ENCODE measurements at regions not wholly inside any gene's neighbourhood (a gene's known extent, or its start where the extent isn't known, plus 50 kb on each side); places are given as distances from the start of the nearest gene placed in this dataset.

DNA sequence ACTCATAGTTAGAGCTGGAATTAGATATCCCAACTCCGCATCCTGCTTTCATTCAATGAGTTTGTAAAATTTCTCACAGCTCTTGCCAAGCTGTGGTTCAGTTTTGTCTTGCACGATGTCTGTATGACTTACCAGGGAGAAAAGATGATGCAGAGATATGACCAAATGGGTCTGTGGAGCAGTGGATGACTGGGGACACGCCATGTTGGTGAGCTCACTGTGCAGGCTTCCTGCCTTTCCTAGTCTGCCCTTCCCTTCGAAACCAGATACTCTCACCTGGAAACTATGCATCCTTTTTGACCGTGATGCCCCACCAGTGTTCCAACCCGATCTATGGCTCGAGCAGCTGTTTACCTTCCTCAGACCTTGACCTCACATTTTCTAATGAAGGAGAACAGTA lies 262.7 kb upstream of the BMP2 start:
- FAIRE-seq (no peak), DNase-seq (ENCODE audit: extremely low spot score, insufficient read length, low read depth) (no peak)

DNA sequence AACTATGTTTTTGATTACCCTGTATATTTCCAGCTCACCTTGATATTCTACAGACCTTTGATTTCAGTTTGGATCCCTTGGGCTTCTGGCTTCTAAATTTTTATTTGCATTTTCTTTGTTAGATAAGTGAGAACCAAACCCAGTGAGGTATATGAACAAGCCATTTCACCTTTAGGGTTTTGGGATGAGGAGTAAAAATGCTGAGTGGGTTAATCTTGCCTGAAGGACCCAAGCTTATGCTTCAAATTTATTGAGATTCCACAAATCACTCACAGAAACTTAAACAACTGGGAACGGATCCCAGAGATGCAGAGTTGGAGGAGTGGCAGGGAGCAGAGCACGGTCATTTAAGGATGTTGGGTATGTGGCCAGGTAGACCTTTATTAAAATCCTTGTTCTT lies 263.3 kb upstream of the BMP2 start:
- FAIRE-seq, result no peak
- DNase-seq (ENCODE audit: extremely low spot score, insufficient read length, low read depth), result no peak

DNA sequence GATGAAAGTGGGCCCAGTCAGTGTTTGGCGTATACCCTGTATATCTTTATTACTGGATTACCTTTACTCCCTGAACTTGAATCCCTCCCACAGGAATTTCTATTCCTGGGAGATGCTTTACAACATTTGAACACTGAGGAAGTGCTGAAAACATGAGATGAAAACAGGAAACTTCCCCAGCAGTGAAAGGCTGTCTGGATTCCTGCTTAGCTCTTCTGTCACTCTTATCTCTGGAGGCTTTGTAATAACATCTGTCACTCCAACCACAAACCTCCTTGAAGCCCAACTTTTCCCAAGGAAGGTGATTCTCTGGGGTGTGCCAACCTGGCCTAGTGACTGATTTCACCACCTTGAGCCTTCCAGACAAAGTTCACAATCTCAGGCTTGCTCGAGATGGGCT lies 264.5 kb upstream of the BMP2 start:
- no peak for DNase-seq (ENCODE audit: extremely low spot score, insufficient read length, low read depth)
- no peak for FAIRE-seq

DNA sequence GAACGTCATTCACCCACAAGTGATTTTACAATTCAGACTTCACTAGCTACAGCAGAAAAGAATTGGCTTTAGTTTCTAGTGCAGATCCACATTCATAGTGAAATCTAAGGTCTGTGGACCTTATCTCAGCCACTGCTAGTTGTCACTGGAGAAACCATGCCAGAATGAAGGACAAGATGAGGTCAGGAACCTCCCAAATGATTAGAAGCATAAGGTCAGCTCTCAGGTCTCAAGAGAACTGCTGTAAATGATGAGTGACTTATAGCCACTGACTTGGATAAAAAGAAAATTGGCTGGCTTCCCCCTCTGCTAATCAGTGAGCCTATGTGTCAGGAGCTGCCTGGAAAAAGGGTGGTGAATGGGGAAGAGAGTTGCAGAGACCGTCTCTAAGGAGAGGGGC lies 265.3 kb upstream of the BMP2 start:
- DNase-seq (ENCODE audit: extremely low spot score, insufficient read length, low read depth) (no peak), FAIRE-seq (no peak)

DNA sequence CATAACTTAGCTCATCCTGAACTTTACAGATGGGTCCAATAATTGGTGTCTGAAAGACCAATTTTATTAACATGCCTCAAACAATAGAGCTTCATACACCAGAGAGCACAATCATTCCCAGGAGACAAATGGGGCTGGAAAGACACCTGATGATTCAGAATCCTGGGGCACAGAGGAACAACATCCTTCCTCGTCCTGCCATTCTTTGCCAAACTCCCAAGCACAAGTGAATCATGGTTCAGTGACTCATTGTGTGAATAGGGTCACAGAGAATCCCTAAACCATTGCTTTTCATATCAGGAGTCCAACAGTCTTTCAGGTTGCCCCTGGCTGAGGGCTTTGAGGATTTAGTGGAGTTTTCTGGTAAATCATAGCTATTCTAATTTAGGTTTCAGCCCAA lies 266.4 kb upstream of the BMP2 start:
- no peak for FAIRE-seq

DNA sequence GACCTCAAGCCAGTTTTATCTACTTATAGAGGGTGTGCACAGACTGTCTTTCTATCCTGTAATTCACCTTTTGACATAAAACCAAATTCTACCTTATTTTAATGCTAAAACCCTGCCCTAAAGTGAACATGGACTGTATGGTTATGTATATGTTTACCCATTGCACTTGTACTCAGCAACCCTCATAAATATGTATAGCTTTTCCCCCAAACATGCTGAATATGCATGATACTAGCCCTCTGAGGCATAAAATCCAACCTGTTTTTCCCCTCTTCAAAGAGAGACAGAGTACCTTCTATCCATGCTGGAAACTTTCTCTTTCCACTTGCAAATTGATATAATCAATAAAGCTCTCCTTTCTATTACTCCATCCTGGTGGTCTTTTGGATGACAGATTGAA lies 267.9 kb upstream of the BMP2 start:
- no peak for FAIRE-seq

More for the DNA sequence above, 266.4 kb upstream of the BMP2 start:
- no peak for DNase-seq (ENCODE audit: extremely low spot score, insufficient read length, low read depth)

DNA sequence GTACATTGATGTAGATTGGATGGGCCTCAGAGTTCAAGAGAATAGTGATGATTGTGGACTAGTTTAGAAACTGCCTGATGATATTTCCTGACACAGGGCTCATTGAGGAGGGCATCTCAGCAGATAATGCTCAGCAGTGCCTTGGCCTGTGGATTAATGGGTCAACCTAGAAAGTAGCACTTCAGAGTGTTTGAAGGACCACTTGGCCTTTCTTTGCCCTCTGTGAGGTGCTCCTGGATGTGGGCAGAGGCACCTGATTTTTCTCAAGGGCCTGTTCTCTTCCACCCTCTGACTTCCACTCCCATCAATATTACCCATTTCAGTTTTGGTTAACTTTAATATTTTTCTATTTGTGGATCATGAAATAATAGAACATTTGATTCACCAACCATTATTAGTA lies 270.6 kb upstream of the BMP2 start:
- DNase-seq (ENCODE audit: extremely low spot score, insufficient read length, low read depth) (no peak), FAIRE-seq (no peak)

More for the DNA sequence above, 267.9 kb upstream of the BMP2 start:
- no peak for DNase-seq (ENCODE audit: extremely low spot score, insufficient read length, low read depth)

DNA sequence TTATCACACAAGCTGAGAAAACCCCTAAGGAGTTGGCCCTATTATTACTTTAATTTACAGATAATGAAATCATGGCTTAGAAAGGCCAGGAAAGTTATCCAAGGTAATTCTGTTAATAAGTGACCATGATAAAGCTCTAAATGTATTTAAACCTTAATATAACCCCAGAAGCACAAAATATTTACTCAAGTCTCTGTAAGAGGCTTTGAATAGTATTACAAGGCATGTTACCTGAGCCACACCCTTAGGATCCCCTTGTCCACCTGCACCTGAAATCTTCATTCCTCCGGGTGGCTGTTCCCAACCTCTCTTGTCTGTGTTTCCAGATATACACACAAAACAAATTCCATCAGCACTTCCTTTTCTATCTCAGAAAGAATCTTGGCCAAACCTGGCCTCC lies 271.6 kb upstream of the BMP2 start:
- FAIRE-seq (no peak), DNase-seq (ENCODE audit: extremely low spot score, insufficient read length, low read depth) (no peak)

DNA sequence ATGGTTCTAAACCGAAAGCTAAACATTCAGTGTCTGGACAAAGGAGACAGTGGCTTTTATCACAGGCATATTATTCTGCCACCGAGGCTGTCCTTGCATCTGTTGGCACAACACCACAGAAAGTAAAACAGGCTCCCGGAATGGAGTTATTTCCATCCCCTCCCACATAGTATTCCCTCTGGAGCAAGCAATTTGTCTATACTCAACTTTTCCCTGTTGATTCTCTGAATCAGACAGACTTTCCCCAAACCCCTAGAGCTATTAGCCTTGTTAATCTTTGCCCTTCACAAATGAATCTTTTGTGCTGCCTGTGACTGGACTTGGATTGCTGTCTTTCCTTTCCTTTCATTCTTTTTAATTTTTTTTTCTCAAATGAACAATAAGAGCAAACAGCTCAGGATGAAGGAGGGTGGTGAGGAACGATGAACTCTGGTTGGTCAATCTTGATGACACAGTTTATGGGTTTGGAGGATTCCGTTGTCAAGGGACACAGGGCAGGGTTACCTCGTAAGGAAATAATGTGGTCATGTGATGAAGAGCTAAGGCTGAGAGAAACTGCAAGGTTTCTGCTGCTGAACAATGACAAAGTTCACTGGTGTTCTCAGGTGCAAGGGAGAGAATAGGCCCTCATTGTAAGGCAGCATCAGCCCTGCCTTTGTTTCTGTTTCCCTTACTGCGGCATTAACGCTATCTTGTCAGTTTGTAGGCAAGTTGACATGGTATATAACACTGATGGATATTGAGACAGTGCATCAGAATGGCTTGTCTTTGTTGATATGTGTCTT lies 275.0 kb upstream of the BMP2 start:
- DNase-seq (ENCODE audit: extremely low spot score, insufficient read length, low read depth), result no peak
- no peak for FAIRE-seq

DNA sequence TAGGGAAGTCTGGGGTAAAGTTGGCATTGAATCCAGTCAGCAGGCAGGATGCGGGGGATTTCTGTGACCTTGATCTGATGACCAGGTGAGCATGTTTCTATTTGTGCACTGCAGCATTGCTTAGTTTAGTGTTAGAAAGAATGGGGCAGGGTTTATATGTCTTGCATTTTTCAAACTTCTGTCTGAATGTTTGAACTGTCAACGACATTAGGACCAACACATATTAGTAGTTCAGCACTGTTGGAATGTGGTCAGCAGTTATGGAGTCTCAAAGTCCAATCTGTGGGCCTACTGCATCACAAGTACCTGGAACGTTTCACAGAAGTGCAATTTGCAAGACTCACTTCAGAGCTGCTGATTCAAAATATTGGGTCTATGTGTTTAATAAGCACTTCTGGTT lies 276.6 kb upstream of the BMP2 start:
- no peak for DNase-seq (ENCODE audit: extremely low spot score, insufficient read length, low read depth)
- no peak for FAIRE-seq

DNA sequence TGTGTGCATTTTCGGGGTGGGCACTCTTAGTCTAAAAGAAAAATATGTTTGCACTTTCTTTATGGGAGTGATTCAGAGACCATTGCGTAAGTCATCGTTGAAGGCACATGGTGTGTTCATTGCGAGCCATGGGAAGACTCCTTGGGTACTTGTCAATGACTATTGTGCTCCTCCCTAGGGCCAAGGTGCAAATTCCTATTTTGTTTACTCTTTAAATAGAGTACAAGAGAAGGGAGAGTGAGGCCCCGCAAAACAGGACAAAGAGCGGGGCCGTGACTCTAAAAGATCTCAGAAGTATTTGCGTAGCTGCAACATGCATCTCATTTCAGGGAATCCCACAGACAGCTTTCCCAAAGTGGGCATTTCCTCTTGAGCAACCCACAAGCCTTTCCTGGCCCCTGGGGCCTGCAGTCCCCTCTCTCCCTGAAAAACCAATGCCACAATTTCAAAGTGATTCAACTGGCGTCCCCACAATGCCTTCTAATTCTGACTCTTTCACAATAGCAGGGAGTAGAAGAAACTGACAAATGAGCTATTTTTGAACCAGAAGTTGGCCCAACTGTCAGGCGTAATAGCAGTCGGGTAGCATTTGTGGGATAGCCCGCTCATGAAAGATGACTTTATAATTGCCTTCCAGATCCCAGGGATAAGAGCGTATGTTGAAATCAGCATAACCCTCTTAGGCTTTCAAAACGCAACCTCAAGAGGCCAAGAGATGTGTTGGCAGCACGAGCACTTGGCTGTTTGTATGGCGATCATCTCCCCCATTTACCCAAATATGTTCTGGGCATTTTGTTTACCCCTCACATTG lies 277.9 kb upstream of the BMP2 start:
- FAIRE-seq, result no peak
- DNase-seq (ENCODE audit: extremely low spot score, insufficient read length, low read depth), result no peak

DNA sequence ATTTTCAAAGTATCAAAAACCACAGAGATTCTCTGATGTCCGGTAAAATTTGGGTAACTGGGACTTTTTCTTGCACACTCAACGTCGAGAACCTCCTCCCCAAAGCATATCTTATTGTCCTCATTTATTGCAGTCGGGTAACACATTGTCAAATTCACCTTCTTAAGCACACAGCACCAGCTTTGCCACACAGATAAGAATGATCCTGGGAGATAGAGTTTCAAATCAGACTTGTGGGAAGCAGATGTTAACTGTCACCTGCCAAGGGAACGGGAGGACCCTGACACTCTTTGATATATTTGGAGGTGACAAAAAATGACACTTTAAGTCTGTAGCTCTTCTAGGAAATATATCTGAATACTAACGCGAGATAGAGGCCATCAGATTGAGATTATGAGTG lies 282.1 kb upstream of the BMP2 start:
- FAIRE-seq, result no peak
- DNase-seq (ENCODE audit: extremely low spot score, insufficient read length, low read depth), result no peak

DNA sequence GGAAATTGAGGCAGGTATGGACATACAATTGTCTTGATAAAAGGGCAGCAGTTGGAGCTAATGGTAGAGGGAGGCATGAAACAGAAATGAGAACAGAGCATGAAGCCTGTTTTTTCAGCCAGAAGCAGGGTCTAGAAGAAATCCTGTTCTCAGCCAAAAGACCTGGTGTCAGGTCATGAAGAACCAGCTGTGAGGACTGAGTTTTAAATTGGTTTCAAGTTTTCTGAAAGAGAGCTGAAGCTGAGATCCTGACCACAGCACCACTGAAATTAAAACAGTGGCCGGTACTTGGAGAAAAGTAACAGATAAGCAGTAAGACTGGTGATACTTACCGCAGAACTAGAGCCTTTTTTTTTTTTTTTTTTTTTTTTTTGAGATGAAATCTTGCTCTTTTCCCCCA lies 283.8 kb upstream of the BMP2 start:
- FAIRE-seq (no peak), DNase-seq (ENCODE audit: extremely low spot score, insufficient read length, low read depth) (no peak)

DNA sequence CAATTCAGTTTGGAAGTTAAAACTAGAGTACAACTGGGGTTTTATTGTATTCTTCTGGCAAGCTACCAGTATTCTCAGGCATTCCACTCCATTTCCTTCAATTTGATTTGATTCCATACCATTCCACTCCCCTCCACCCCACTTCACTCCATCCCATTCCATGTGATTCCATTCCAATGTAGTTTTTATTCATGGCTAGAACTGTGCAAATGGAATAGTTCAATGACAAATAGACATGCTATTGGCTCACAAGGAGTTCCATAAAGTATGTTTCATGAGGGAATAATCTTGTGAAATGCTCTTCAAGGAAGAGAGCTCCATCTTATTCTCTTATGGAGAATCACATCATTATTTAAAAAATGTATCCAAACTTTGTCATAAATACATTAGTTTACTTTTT lies 285.0 kb upstream of the BMP2 start:
- DNase-seq (ENCODE audit: extremely low spot score, insufficient read length, low read depth) (no peak), FAIRE-seq (no peak)

DNA sequence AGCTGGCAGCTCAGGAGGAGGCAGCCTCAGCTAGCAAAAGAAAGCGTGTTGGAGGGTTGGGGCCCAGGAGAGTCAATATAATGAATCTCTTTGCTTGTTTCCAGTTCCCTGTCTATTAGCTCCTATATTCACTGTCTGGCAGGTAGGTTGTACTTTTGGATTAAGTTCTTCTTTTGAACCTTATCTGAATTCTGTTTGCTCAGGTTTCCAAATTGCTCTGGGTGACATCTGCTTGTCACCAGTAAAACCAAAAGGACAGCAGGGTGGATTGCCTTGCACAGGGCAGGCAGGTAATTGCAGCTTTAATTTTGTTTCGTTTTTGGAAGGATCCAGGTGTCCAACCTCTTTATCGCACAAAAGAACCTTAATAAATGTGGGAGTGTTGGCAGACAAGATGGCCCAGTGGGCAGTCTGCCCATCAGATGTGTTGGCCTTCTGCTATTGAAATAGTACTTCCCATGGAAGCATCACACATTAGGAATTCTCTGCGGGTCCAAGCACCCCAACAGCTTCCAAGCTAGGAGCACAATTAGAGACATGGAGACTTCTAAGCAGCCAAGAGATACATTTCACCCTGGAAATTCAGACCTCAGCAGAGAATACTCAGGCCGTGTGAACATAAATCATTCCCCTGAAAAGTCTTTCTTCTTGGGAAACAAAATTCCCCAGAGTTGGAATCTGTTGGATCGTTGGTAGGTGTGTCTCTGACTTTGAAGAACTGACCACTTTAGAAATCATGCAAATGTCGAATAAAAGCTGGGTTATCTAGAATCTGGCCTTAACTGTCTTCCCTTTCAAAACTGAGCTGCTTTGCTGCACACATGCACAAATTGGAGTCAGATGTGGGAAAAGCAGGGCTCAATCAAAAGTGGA lies 286.9 kb upstream of the BMP2 start:
- DNase-seq (ENCODE audit: extremely low spot score, insufficient read length, low read depth) (no peak), FAIRE-seq (no peak)

DNA sequence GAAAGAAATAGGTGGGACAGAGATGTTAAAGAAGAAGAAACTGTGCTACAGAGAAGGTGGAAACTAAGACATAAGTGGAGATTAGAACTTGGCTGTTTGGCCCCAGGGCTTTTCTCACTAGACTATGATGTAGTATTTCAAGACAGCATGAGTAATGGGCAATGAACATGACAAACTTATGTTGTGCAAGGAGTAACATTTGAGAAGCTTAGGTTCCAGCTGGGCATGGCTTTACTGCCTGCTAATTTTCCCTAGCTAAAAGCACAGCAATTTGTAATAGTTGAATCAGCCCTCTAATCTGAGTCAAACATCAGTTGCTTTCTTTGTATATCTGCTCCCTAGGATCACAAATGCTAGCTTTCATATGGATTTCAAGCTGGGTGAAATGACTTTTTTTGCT lies 294.3 kb upstream of the BMP2 start:
- no peak for FAIRE-seq
- no peak for DNase-seq (ENCODE audit: extremely low spot score, insufficient read length, low read depth)

DNA sequence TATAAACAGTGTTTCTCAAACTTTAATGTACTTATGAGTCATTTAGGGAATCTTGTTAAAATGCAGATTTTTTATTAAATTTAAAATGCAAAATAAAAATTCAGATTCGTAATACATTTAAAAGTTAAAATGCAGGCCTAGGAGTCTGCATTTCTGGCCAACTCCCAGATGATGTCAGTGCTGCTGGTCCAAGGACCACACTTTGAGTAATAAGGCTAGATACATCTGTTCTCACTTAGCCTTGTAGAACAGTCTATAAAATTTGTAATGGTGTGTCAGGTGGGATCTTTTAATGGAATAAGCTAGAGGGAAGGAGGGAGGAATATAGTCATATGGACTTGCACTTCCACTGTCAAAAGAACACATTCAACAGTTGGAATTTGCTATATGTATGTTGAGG lies 295.6 kb upstream of the BMP2 start:
- no peak for FAIRE-seq

DNA sequence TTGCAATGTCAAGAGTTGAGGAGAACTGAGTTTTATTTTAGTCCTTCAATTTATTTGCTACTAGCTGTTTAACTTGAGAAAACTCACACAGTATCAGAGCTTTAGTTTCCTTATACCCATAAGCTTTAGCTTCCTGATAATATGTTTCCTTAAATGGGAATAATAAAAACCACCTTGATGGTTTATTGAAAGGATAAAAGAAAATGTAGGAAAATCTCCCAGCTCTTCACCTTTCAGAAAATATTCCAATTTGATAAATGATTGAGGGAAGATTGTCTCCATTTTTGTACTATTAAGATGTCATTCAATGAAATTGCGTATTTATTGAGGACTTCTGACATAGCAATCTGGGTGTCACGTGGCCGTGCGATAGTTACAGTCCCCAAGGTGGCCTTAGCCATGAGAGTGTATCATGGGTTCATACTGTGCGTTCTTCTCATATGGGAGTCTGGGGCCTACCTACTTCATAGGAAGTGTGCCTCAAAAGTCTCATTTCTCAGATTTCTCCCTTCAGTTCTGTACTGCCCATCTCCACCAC lies 296.3 kb upstream of the BMP2 start:
- FAIRE-seq (no peak), DNase-seq (ENCODE audit: extremely low spot score, insufficient read length, low read depth) (no peak)

More for the DNA sequence above, 295.6 kb upstream of the BMP2 start:
- no peak for DNase-seq (ENCODE audit: extremely low spot score, insufficient read length, low read depth)

DNA sequence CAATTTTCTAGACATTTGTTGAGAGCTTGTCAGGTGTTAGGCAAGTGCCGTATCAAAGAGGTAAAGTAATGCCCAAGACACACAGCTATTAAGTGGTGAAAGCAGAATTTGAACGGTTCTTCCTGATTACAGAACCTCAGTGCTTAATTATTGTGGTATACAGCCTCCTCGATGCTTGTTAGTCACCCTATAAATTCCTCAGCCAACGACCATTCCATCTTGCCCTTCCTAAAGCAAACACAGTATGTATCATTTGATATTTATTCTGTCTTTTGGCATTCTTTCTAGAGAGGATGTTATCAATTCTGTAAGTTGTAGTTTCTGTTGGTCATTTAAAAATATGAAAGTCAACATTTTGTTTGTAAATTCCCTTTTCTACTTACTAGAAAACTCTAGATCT lies 297.8 kb upstream of the BMP2 start:
- DNase-seq (ENCODE audit: extremely low spot score, insufficient read length, low read depth) (no peak), FAIRE-seq (no peak)

DNA sequence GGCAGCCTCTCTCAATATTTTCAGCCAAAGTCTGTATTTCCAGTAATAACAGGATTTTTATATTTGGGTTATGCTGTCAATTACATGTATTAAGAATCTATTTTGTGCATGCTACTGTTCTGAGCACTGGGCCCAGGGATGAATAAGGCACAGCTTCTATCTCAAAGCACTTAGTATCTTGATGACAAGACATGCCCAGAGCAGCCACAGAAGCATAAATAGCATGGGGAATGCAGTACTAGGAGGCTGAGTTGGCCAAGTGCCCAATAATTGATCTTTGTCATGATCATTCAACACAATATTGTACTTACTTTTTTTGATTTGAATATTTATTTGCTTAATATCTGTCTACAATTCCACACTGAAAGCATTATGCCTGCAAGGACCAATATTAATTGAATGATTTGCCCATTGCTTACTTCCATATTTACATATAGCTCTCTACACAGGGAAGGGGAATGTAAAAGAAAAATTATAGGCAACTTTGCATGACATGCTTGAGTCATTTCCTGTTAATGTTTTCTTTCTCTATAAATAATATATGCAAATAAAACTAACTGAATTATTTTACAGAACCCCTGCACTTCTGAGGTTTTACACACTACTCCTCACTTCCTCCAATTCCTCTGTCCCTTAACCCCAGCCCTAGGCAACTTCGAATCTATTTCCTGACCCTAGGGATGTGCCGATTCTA lies 298.9 kb upstream of the BMP2 start:
- FAIRE-seq (no peak), DNase-seq (ENCODE audit: extremely low spot score, insufficient read length, low read depth) (no peak)

Data from GM18507 (cell line).